ENCODE measurements at regions not wholly inside any gene's neighbourhood (a gene's known extent, or its start where the extent isn't known, plus 50 kb on each side); places are given as distances from the start of the nearest gene placed in this dataset.
"Not testable (repeated sequence)": the region's sequence is repeated elsewhere in the genome, so short reads cannot be mapped to it uniquely, and the experiment has no call there.

GRCh38 chr13:64234255-64234654, 2818.6 kb upstream of the PCDH20 start:
- no peak for DNase-seq

- no peak for DNase-seq
Observed at GRCh38 chr13:64223016-64223415, 2807.4 kb upstream of the PCDH20 start.

GRCh38 chr13:64206430-64207225, 2791.0 kb upstream of the PCDH20 start:
- no peak for DNase-seq

- no peak for DNase-seq
Observed at GRCh38 chr13:64202517-64202916, 2786.9 kb upstream of the PCDH20 start.

GRCh38 chr13:64197232-64197631, 2781.6 kb upstream of the PCDH20 start:
- no peak for DNase-seq

- no peak for DNase-seq
Observed at GRCh38 chr13:64186503-64187250, 2771.0 kb upstream of the PCDH20 start.

GRCh38 chr13:64186071-64186470, 2770.4 kb upstream of the PCDH20 start:
- DNase-seq = no peak

- DNase-seq = no peak
Observed at GRCh38 chr13:64180756-64181155, 2765.1 kb upstream of the PCDH20 start.

- DNase-seq = no peak
Observed at GRCh38 chr13:64165826-64166225, 2750.2 kb upstream of the PCDH20 start.

- no peak for DNase-seq
Observed at GRCh38 chr13:64164435-64164834, 2748.8 kb upstream of the PCDH20 start.

GRCh38 chr13:64160479-64160878, 2744.8 kb upstream of the PCDH20 start:
- no peak for DNase-seq

- no peak for DNase-seq
Observed at GRCh38 chr13:64158908-64159307, 2743.3 kb upstream of the PCDH20 start.

- no peak for DNase-seq
Observed at GRCh38 chr13:64154514-64154913, 2738.9 kb upstream of the PCDH20 start.

GRCh38 chr13:64130600-64130999, 2715.0 kb upstream of the PCDH20 start:
- DNase-seq = no peak

- DNase-seq = no peak
Observed at GRCh38 chr13:64130171-64130570, 2714.5 kb upstream of the PCDH20 start.

GRCh38 chr13:64127856-64128255, 2712.2 kb upstream of the PCDH20 start:
- DNase-seq = no peak

GRCh38 chr13:64127192-64127591, 2711.5 kb upstream of the PCDH20 start:
- no peak for DNase-seq

GRCh38 chr13:64121023-64121709, 2705.5 kb upstream of the PCDH20 start:
- DNase-seq = not testable (repeated sequence)

GRCh38 chr13:64099994-64100393, 2684.3 kb upstream of the PCDH20 start:
- no peak for DNase-seq

- DNase-seq = no peak
Observed at GRCh38 chr13:64090311-64090710, 2674.7 kb upstream of the PCDH20 start.

- no peak for DNase-seq
Observed at GRCh38 chr13:64088491-64088890, 2672.8 kb upstream of the PCDH20 start.

GRCh38 chr13:64087624-64088023, 2672.0 kb upstream of the PCDH20 start:
- no peak for DNase-seq

- no peak for DNase-seq
Observed at GRCh38 chr13:64083811-64084210, 2668.2 kb upstream of the PCDH20 start.

- no peak for DNase-seq
Observed at GRCh38 chr13:64083396-64083795, 2667.7 kb upstream of the PCDH20 start.
